ENCODE measurements at regions not wholly inside any gene's neighbourhood (a gene's known extent, or its start where the extent isn't known, plus 50 kb on each side); places are given as distances from the start of the nearest gene placed in this dataset.
A peak's percentile ranks its signal among the peaks of the same experiment; 100 is the strongest.
"Not testable (repeated sequence)": the region's sequence is repeated elsewhere in the genome, so short reads cannot be mapped to it uniquely, and the experiment has no call there.

GRCh38 chr9:119903851-119904250, 534.6 kb upstream of the BRINP1 start:
- ATAC-seq (no peak), DNase-seq (ENCODE audit: missing footprints) (no peak)
- intact Hi-C loops (cut with DNase I): no loop called here

GRCh38 chr9:119902611-119903010, 533.4 kb upstream of the BRINP1 start:
- intact Hi-C loops (cut with DNase I): no loop called here
- DNase-seq (ENCODE audit: missing footprints) (no peak), ATAC-seq (no peak)

DNA sequence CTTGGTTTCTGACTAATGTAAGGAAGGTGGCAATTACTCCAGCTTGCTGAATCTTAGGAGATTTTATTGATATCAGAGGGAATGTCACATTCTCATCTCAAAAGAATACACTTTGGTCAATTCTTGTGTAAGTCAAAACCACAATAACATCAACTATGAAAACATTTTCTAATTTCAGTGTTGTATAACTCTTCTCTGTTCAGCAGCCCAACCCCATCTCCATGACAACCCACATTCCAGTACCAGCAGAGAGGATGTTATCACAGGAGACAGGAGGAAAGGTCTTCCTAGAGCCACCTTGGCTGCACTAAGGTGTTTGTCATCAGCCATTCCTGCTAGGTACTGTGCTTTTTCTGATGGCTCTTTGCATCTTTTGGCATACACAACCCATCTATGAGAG, 529.1 kb upstream of the BRINP1 start:
- intact Hi-C loops (cut with DNase I): no loop called here
- DNase-seq (ENCODE audit: missing footprints) (no peak), ATAC-seq (no peak)

DNA sequence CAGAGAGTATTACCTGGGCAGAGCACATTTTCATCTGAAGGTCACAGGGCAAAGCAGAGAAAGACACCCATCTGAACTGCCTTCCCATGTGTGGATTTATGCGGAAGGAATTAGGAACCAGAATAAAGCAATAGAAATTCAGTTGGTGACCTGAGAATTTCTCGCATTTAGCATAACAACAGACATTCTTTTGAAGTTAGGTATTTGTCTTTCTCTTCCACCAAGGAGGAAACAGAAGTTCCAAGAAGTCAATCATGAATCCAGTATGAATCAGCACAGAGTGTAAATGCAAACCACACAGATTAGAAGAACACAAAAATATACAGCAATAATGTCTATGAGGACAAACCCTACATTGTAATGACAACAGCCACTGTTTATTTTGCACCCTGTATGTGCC, 515.2 kb upstream of the BRINP1 start:
- DNase-seq (ENCODE audit: missing footprints) (no peak), ATAC-seq (no peak)
- intact Hi-C loops (cut with DNase I): no loop called here

- DNase-seq (ENCODE audit: missing footprints) (no peak), ATAC-seq (no peak)
- intact Hi-C loops (cut with DNase I): no loop called here
Measured at GRCh38 chr9:119881898-119882297, 512.7 kb upstream of the BRINP1 start.

DNA sequence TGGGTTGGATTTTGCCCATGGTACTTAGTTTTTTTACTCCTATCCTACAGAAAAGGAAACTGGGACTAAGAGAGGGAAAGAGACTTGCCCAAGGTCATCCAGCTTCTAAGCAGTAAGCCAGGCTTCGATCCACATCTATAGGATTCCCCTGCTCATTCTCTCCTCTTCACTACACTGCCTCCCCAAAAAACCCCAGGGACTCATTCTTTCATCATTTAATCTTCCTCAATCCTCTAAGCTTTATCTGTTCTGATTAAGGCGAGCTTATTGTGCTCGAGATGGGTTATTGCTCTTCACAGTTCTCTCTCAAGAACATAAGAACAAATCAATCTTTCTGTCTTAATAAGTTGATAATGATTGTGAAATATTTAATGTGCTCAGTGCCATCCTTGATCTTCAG, 511.1 kb upstream of the BRINP1 start:
- no peak for ATAC-seq
- intact Hi-C loops (cut with DNase I): no loop called here
- DNase-seq (ENCODE audit: missing footprints): no peak

DNA sequence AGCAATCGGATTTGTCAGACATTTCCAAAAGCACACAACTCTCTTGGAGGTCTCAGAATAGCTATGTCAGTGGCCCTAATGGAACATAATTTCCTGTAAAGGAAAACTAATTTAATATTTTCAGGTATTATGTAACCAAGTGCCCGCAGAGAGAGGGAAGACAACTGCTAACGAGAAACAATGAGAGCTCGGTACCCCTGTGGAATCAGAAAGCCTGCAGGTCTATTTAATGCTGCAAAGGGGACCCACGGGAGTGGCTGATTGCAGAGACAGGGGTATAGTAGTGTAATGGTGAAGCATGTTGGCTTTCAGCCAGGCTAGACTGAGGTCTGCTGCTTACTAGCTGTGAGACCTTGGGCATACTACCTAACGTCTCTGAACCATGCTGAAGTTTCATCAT, 508.1 kb upstream of the BRINP1 start:
- ATAC-seq: no peak
- intact Hi-C loops (cut with DNase I): no loop called here
- DNase-seq (ENCODE audit: missing footprints): no peak

DNA sequence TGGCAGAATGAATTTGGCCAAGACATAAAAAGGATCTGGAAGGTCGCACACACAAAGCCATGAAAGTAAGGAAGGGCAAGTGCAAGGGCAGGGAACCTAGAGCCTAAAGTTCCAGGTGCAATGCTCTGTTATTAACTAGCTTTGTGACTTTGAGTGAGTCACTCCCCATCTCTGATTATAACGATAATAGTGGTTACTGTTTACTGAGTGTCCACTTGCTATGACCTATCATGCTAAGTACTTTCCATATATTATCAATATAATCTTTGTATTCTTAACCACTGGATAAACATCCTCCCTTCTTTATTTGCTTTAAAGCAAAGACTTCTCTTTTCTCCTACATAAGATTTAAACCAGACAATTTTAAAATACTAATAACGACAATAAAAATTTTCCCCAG, 504.6 kb upstream of the BRINP1 start:
- DNase-seq (ENCODE audit: missing footprints) (no peak), ATAC-seq (no peak)
- intact Hi-C loops (cut with DNase I): no loop called here

- DNase-seq (ENCODE audit: missing footprints); ATAC-seq; intact Hi-C loops (cut with DNase I): not testable (repeated sequence)
Measured at GRCh38 chr9:119870251-119870650, 501.0 kb upstream of the BRINP1 start.

- ATAC-seq (no peak), DNase-seq (ENCODE audit: missing footprints) (no peak)
- intact Hi-C loops (cut with DNase I): no loop called here
Measured at GRCh38 chr9:119868694-119869093, 499.5 kb upstream of the BRINP1 start.

DNA sequence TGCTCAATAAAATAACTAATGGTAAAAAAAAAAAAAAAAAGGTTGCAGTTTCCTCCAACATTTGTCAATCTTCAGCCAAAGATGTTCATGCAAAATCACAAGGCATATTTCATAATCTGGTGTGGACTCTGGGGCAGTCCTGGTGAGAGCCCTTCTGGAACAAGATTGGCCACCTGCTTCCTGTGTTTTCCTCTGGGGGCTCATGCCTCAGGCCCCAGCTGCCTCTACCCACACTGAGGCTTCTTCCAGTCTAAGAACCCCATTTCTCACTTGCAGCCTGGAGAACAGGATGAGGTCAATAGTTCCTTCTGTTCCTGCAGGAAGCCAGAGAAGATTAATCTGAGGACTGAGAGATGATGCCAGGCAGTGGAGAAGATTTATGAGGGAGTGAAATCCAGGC, 492.6 kb upstream of the BRINP1 start:
- ATAC-seq: peak; percentile 71
- no peak for DNase-seq (ENCODE audit: missing footprints)
- intact Hi-C loops (cut with DNase I): no loop called here

DNA sequence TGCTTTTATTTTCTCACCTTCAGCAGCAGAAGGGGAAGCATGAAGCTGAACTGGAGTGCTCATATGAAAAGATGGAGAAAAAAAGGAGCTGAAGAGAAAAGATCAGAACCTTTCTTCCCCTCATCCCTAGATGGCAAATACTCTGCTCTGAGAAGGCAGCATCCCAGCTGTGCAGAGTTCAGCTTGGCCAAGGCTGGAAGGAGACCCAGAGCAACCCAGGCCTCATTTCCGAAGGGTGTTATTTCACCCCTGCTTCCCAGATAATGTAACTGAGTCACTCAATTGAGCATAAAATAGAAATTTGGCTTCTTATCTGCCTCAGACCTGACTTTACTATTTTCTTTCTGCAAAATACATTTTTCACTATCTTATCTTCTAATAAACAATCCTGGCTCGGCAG, 489.9 kb upstream of the BRINP1 start:
- no peak for DNase-seq (ENCODE audit: missing footprints)
- intact Hi-C loops (cut with DNase I): no loop called here
- ATAC-seq: no peak

DNA sequence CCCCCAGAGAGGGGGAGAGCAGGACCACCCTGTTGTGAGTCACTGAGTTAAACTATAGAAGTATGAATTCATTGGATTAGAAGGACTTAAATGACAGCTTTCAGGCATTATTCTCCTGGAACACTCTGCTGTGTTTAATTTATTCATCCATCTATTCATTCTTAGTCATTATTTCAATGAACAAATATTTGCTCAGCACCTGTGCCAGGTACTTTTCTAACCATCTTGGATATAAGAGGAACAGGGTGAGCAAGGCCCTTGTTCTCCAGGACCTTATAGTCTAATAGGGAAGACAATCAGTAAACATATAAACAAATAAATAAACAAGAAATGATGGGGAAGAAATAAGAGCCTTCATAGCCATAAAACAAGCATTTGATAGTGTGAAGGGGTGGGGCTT, 483.9 kb upstream of the BRINP1 start:
- no peak for ATAC-seq

GRCh38 chr9:119852390-119852789, 483.2 kb upstream of the BRINP1 start:
- DNase-seq (ENCODE audit: missing footprints): no peak
- ATAC-seq: no peak
- intact Hi-C loops (cut with DNase I): no loop called here

More for the DNA sequence above, 483.9 kb upstream of the BRINP1 start:
- DNase-seq (ENCODE audit: missing footprints): no peak
- intact Hi-C loops (cut with DNase I): no loop called here

DNA sequence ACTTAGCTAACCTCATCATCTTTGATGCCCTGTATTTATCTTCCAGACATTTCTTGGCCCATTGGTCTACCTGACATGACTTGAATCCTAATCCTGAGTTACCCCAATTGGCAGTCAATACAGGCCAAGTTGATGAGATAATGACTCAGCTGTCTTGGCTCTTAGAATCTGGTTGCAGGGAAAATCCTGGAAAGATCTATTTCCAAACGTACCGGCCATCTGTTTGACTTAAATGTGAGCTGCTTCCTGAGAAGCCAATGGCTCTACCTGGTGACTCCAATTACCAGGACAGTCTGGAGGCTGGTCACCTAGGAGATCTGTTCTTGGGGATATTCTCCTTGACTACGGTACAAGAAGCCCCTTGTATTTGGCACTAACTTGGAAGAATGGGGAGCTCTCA, 475.2 kb upstream of the BRINP1 start:
- intact Hi-C loops (cut with DNase I): no loop called here
- no peak for DNase-seq (ENCODE audit: missing footprints)
- ATAC-seq: no peak

DNA sequence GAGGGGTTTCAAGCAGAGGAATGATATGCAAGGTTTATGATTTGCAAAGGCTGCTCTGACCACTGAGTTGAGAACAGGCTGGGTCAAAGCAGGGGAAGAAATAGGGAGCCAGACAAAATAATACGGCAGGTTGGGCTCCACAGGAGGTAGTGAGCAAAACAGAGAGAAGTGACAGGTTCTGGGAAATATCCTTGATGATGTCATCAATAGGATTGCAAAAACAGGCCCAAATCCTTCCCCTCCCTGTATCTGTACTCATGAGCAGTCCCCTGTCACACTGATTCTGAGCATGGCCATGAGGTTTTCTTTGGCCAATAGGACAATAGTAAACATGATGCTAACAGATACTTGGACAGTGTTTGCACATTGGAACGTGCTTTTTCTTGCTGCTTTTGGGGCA, 471.8 kb upstream of the BRINP1 start:
- no peak for DNase-seq (ENCODE audit: missing footprints)
- ATAC-seq: no peak
- intact Hi-C loops (cut with DNase I): no loop called here

DNA sequence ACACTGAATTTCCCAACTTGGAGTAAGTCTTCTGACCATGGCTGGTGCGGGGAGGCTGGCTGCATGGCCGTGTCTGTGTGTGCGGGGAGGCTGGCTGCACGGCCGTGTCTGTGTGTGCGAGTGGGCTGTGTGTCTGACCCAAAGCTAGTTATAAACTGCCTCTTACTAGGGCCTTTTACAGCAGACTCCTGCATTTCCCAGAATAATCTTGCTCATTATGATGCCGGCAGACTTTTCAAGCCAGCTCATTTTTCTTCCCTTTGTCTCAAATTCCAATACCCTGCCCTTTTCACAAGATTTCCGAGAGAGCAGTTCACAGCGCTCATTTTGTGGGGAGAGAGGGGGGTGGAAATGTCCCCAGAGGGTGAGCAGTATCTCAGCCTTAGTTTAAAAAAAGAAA, 470.7 kb upstream of the BRINP1 start:
- intact Hi-C loops (cut with DNase I): no loop called here
- ATAC-seq (no peak), DNase-seq (ENCODE audit: missing footprints) (no peak)

DNA sequence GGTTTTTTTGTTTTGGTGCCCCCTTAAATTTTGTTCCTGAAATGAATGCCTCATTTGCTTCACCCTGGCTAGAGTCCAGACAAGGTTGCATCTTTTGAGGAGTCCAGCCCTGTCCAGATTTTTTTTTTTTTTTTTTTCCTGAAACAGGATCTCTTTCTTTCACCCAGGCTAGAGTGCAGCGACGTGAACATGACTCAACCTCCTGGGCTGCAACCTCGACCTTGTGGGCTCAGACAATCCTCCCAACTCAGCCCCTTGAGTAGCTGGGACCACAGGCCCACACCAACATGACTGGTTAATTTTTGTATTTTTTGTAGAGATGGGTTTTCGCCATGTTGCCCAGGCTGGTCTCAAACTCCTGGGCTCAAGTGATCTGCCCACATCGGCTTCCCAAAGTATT, 469.0 kb upstream of the BRINP1 start:
- intact Hi-C loops (cut with DNase I): no loop called here
- ATAC-seq (no peak), DNase-seq (ENCODE audit: missing footprints) (no peak)

- ATAC-seq (no peak), DNase-seq (ENCODE audit: missing footprints) (no peak)
- intact Hi-C loops (cut with DNase I): no loop called here
Measured at GRCh38 chr9:119836036-119836435, 466.8 kb upstream of the BRINP1 start.

DNA sequence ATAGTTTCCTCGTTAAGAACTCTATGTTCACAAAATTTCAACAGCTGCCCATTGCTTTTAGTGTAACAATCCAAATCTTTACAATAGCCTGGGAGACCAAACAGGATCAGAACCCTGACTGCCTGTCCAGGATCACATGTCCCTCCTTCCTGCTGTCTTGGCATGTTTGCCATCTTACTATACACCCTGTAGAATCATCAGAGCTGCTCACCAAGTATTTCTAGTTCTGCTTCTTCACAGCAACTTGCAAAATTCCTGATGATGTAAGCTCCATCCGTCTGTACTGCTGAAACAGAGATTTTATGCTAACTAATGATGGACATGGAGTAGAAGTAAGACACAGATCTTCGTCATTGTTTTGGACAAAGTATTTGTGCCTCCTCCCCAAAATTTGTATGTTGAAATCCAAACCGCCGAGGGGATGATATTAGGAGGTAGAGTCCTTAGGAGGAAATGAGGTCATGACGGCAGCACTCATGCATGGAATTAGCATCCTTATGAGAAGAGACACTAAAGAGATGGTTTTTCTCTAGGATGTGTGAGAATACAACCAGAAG, 464.9 kb upstream of the BRINP1 start:
- intact Hi-C loops (cut with DNase I): no loop called here

DNA sequence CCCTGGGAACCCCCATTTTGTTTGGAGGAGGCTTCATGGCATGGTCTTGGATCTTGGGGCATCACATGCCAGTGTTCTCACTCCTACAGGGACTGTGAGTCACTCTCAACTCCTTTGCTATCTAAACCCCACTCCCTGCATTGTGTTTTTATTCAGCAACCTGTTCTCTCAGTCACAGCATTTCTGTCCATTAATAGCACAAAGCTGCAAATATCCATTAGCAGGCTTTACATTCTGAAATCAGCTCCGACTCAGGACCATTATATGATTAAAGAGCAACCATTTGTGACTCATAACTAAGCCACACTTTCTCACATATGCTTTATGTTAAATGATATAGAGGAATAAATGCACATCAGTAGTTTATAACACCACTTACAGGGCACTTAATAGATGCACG, 462.1 kb upstream of the BRINP1 start:
- no peak for ATAC-seq
- no peak for DNase-seq (ENCODE audit: missing footprints)
- intact Hi-C loops (cut with DNase I): no loop called here

More for the DNA sequence above, 464.9 kb upstream of the BRINP1 start:
- ATAC-seq (no peak), DNase-seq (ENCODE audit: missing footprints) (no peak)

DNA sequence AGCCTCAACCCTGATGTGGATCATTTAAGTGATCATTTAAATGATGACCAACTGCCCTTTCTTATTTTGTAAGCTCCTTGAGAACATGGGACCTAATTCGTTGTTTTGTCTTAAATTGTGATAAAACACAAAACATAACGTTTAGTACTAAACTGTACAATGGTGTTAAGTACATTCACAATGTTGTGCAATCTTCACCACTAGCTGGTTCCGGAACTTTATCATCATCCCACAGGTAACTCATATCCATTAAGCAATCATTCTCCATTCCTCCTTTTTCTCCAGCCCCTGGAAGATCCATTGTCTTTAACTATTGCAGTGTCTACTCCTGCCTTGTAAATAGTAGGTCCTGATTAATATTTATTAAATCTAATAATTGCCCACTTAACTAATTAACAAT, 460.5 kb upstream of the BRINP1 start:
- no peak for ATAC-seq
- DNase-seq (ENCODE audit: missing footprints): no peak
- intact Hi-C loops (cut with DNase I): no loop called here
